NCI-H2081 (cell line): ENCODE measurements at regions not wholly inside any gene's neighbourhood (a gene's known extent, or its start where the extent isn't known, plus 50 kb on each side); places are given as distances from the start of the nearest gene placed in this dataset.
"Not testable (repeated sequence)": the region's sequence is repeated elsewhere in the genome, so short reads cannot be mapped to it uniquely, and the experiment has no call there.

Experiments
- DNase-seq, 2 experiments: peaks; one replicate each; lab custom pipeline; 2025; lab: John Stamatoyannopoulos, UW

DNA sequence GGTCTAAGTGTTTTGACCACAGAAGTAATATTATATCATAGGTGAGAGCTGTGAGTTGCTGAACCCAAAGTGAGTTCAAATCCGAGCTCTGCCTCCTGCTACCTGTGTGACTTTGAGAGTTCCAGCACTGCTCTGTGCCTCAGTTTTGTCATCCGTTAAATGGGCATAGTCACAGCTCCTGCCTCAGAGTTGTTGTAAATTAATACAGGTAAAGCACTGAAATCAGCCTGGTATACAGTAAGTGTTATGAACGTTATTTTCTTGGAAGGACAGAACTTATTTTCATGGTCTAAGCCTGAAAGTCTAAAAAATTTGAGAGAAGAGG lies 65.4 kb upstream of the ZNF195 start:
- DNase-seq, result not testable (repeated sequence)

DNA sequence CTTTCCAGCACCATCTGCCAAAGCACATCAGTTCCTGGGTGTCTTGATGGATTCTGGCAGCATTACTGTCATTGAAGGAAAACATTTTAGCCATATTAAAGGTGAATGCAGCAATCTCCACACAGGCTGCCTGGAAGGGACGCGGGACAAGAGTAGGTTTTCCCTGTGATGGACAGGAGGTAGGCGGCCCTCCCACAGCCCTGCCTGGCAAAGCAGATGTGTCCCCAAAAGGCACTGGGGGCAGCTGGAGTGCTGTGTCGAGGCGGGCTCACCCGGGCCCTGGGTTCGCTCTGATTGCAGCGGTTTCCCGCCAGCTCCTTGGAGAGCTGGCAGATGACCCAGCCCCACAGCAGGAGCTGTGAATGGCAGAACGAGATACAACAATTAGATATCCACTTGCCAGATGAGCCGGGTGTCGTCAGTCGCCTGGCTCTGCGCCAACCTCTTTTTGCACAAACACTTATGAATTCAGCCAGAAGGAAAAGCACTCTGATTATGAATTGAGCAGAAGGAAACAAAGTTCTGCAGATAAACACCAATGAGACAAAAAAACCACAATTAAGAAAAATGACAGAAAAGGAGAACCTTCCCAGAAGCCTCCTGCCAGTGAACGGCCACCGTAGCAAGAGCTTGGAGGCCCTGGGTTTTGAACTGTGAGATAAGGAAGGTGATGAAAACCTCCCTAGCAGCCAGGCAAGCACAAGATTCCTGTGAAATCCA lies 64.9 kb upstream of the ZNF195 start:
- peak in 1 of 2 experiments; percentile 6 for DNase-seq

DNA sequence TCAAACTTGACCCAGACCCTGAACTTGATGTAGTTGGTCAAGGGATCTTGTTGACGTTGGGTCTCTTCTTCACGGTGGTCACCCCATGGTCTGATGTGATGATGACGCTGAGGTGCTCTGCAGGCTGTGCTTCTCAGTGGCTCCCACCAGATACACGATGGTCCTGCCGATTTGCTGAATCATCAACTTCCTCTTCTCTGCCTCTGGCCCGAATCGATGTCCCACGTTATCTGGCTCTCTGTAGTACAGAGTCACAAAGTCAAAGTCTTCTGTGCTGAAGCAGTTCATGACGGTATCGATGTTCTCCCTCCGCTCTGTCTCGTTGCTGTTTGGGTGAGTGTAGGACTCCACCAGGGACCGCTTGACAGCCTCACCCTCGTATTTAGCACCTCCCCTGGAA lies 58.5 kb upstream of the ZNF195 start:
- not testable (repeated sequence) for DNase-seq

DNA sequence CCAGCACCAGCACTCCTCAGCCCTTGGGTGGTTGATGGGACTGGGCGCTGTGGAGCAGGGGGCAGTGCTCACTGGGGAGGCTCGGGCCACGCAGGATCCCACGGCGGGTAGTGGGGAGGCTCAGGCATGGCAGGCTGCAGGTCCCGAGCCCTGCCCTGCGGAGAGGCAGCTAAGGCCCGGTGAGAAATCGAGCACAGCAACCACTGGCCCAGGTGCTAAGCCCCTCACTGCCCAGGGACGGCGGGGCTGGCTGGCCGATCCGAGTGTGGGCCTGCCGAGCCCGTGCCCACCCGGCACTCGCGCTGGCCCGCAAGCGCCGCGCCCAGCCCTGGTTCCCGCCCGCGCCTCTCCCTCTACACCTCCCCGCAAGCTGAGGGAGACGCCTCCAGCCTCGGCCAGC lies 56.0 kb upstream of the ZNF195 start:
- no peak for DNase-seq

DNA sequence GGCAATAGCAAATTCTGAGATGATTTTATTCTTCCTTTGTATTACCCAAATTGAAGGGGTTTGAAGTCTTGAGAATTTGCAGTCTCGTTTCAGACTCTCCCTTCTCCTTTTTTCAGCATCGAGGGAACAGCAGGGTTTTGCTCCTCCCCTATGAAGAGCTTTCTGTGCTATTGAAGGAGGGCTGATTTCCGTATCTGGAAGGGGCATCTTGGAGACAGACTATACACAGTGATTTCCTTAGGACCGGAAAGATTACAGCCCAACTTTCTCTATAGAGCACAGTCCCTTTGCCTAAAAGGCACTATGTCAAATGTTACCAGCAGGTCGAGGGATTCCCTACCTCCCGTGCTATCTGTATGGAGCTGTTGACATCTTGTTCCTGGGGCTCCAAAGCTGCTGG lies 50.2 kb upstream of the ZNF195 start:
- DNase-seq, result not testable (repeated sequence)
